Stomach smooth muscle (tissue), 2 donors: ENCODE measurements at regions not wholly inside any gene's neighbourhood (a gene's known extent, or its start where the extent isn't known, plus 50 kb on each side); places are given as distances from the start of the nearest gene placed in this dataset.
"Not testable (repeated sequence)": the region's sequence is repeated elsewhere in the genome, so short reads cannot be mapped to it uniquely, and the experiment has no call there.

Experiments used
- H3K27ac ChIP-seq: one replicate; pipeline ENCODE4 v1.7.0; 2013; ENCODE audit warnings: mild to moderate bottlenecking, low read length, inconsistent platforms
- H3K27me3 ChIP-seq, 2 donors: one replicate each; pipeline ENCODE4 v1.7.0; 2013; ENCODE audit warnings: low read length in 2 of 2; ENCODE audit not compliant: insufficient read depth in 2 of 2, control insufficient read depth in 1 of 2
- H3K36me3 ChIP-seq, 2 donors: one replicate each; pipeline ENCODE4 v1.7.0; 2013; ENCODE audit warnings: low read length in 2 of 2; ENCODE audit not compliant: control insufficient read depth in 2 of 2, insufficient read depth in 2 of 2
- H3K4me1 ChIP-seq: one replicate; pipeline ENCODE4 v1.7.0; 2013; ENCODE audit warnings: low read length; ENCODE audit not compliant: control insufficient read depth, insufficient read depth
- H3K4me3 ChIP-seq, 2 donors: one replicate each; pipeline ENCODE4 v1.7.0; 2013; ENCODE audit warnings: low read length in 2 of 2
- H3K9ac ChIP-seq, 2 donors: one replicate each; pipeline ENCODE4 v1.7.0; 2013; ENCODE audit warnings: low read length in 2 of 2, mild to moderate bottlenecking in 1 of 2
- H3K9me3 ChIP-seq, 2 donors: one replicate each; pipeline ENCODE4 v1.7.0; 2013; ENCODE audit warnings: low read length in 2 of 2; ENCODE audit not compliant: control insufficient read depth in 2 of 2
- donor health status: healthy.
- donor health status: Pancreatic carcinoma.

DNA sequence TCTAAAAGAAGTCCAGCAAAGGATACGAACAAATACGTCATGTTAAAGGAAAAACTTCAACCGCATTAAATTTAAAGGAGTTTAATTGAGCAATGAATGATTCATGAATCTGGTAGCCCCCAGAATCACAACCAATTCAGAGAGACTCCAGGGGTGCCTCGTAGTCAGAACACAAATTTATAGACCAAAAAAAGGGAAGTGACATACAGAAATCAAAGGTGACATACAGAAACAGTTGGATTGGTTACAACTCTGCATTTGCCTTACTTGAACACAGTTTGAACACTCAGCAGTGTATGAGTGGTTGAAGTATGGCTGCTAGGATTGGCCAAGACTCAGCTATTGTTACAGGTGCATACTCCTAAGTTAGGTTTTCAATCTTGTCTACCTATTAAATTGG is 59.5 kb upstream of the SERP2 start:
- H3K4me3 ChIP-seq, H3K27ac ChIP-seq, H3K27me3 ChIP-seq, H3K36me3 ChIP-seq, H3K9ac ChIP-seq, H3K9me3 ChIP-seq: not testable (repeated sequence)
- H3K4me1 ChIP-seq: peaks cover 22% of the 10 kb centered on the region

DNA sequence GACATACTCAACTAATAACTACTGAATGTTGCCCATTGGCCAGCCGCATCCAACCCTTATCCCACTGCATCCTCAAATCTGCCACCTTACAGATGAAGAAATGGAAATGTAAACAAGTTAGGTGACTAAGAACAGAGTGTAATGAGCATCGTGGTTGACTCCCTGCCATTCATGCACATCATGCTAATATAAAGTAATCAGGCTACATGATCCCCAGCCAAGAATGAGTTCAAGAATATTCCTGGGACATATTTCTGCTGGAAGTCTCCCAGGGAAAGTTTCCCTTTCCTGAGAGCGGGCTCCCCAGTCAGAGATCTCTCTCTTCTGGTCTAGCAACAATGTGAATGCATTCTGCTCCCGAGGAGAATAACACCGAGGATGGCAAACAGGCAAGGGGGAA is 55.9 kb upstream of the SERP2 start:
- H3K9me3 ChIP-seq: peaks cover 0 to 2% of the 10 kb centered on the region in 2 donors
- no peaks in the 10 kb centered on the region for H3K27me3 ChIP-seq
- H3K4me1 ChIP-seq: peaks cover 4% of the 10 kb centered on the region
- no peak overlapping the region for H3K27ac ChIP-seq
- H3K9ac ChIP-seq: no peak overlapping the region
- peak overlapping the region in 1 of 2 donors; percentile 36 for H3K4me3 ChIP-seq
- no peaks in the 10 kb centered on the region for H3K36me3 ChIP-seq

DNA sequence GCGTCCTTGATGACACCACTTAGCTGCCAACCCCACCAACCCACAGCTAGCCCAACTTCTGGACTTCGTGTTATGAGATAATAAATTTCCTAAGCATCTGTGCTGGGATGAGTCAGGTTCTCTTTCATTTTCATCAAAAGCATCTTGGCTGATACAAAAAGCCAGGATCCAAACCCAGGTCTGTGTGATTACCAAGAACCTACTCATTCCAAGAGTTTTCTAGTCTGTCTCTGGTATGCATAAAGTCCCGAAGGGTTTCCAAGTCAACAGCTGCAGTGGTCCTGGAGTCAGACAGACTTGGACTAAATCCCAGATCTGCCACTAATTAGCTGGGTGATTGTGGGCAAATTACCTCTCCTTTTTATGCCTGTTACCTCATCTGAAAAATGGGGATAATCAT is 55.5 kb upstream of the SERP2 start:
- Histone ChIP-seq H3K36me3 (no peaks in the 10 kb centered on the region), H3K4me3 (peak overlapping the region in 1 of 2 donors; percentile 36), H3K9me3 (peaks cover 0 to 2% of the 10 kb centered on the region in 2 donors), H3K9ac (no peak overlapping the region), H3K27ac (no peak overlapping the region), H3K4me1 (peaks cover 4% of the 10 kb centered on the region), H3K27me3 (no peaks in the 10 kb centered on the region)

DNA sequence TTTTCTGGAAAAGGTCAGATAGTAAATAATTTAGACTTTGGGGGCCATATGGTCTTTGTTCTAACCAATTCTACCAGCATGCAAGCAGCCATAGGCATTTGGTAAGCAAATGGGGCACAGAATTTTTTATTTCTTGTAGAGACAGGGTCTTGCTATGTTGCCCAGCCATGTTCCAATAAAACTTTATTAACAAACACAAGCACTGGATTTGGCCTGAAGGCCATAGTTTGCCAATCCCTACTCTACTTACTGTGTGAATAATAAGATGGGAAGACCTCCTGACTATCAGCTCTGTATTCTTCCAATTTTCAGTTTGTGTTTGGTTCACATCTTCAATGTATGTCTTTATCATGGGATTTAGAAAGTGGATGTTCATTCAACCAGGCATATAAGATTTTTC is 53.0 kb upstream of the SERP2 start:
- no peak overlapping the region for H3K4me3 ChIP-seq
- H3K4me1 ChIP-seq: peaks cover 5% of the 10 kb centered on the region
- H3K27ac ChIP-seq: no peak overlapping the region
- no peaks in the 10 kb centered on the region for H3K36me3 ChIP-seq
- peaks cover 0 to 2% of the 10 kb centered on the region in 2 donors for H3K9me3 ChIP-seq
- H3K9ac ChIP-seq: no peak overlapping the region
- no peaks in the 10 kb centered on the region for H3K27me3 ChIP-seq

DNA sequence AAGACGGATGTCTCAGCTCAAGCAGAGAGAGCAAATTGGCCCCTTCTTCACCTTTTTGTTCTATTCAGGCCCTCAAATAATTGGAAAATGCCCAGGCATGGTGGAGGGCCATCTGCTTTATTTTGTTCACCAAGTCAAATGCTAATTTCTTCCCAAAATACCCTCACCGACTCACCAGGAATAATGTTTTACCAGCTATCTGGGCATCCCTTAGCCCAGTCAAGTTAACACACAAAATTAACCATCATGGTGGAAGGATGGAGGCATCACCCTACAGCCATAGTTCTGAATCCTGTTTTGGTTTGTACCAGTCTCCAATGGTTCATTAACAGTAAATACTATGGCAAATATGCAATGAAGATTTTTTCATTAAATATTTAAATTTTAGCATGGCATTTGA is 51.7 kb upstream of the SERP2 start:
- H3K27ac ChIP-seq: no peak overlapping the region
- no peaks in the 10 kb centered on the region for H3K27me3 ChIP-seq
- H3K4me1 ChIP-seq: peaks cover 15% of the 10 kb centered on the region
- H3K4me3 ChIP-seq: no peak overlapping the region
- H3K9ac ChIP-seq: no peak overlapping the region
- no peaks in the 10 kb centered on the region for H3K36me3 ChIP-seq
- H3K9me3 ChIP-seq: peaks cover 0 to 2% of the 10 kb centered on the region in 2 donors

DNA sequence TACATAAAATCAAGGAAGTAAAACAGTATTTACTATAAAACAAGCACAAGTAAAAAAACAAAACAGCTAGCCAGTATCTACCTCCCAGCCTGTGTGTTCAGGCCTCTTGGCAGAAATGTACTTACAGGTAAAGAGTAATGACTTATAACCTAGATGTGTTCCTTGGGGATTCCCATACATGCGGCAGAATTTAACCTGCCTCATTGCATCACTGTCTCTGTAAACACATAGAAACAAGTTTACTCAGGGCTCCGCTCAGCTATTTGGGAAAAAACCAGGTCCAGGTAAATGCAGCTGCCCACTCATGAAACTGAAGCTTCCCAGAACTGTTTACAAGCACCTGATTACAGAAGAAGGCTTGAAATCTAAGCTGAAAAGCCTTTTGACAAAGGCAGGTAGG is 50.7 kb upstream of the SERP2 start:
- Histone ChIP-seq H3K9me3 (peaks cover 0 to 2% of the 10 kb centered on the region in 2 donors), H3K27ac (no peak overlapping the region), H3K9ac (no peak overlapping the region)

DNA sequence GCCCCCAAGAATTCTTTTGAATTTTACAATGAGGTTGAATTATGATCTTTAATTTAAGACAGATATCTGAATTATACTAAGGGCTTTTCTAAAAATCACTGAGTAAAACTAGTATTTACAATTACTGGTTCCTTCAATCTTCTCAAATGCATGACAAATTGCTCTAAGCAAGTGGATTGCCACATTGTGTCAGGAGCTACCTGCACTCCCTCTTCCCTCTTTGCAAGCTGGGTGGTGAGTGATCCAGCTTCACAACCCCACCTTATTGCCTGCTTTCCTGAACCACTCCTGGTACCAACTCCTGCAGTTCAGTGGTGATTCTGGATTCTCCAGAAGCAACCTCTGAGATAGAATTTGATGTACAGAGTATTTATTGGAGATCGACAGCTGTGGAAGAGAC is 49.9 kb upstream of the SERP2 start:
- Histone ChIP-seq H3K9me3 (peaks cover 0 to 2% of the 10 kb centered on the region in 2 donors), H3K9ac (no peak overlapping the region), H3K4me3 (no peak overlapping the region), H3K27me3 (no peaks in the 10 kb centered on the region), H3K27ac (no peak overlapping the region), H3K36me3 (no peaks in the 10 kb centered on the region), H3K4me1 (peaks cover 14% of the 10 kb centered on the region)

More for the DNA sequence above, 50.7 kb upstream of the SERP2 start:
- Histone ChIP-seq H3K4me3 (no peak overlapping the region), H3K4me1 (peaks cover 14% of the 10 kb centered on the region), H3K36me3 (no peaks in the 10 kb centered on the region), H3K27me3 (no peaks in the 10 kb centered on the region)
